ENCODE measurements at regions not wholly inside any gene's neighbourhood (a gene's known extent, or its start where the extent isn't known, plus 50 kb on each side); places are given as distances from the start of the nearest gene placed in this dataset.

DNA sequence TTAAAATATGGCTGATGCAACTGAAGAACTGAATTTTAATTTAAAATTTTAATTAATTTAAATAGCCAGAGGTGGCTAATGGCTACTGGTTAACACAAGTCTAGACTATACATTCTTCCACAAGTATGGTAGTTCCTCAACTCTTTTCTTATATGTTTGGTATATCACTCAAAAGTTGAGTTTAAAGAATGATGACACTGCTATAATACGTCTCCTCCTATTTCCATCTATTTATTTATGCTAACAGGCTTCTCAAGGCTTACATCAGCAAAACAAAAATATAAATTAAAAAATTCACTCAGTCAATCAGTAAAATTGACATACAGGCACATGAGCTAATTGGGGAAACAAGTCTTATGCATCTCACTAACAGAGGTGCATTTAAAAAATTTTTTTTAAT, 227.9 kb upstream of the PMFBP1 start:
- ChIA-PET POLR2A (no interaction called here), CTCF (interaction anchor here (0.6 to 2.8 kb wide), 29 partner anchors 8 to 1556 kb away, joined by 3 to 14 read pairs (median 4); no protein-coding TSS in a partner anchor)
- DNase-seq (ENCODE audit: extremely low spot score), result no peak
- TF ChIP-seq, protein P1, sequence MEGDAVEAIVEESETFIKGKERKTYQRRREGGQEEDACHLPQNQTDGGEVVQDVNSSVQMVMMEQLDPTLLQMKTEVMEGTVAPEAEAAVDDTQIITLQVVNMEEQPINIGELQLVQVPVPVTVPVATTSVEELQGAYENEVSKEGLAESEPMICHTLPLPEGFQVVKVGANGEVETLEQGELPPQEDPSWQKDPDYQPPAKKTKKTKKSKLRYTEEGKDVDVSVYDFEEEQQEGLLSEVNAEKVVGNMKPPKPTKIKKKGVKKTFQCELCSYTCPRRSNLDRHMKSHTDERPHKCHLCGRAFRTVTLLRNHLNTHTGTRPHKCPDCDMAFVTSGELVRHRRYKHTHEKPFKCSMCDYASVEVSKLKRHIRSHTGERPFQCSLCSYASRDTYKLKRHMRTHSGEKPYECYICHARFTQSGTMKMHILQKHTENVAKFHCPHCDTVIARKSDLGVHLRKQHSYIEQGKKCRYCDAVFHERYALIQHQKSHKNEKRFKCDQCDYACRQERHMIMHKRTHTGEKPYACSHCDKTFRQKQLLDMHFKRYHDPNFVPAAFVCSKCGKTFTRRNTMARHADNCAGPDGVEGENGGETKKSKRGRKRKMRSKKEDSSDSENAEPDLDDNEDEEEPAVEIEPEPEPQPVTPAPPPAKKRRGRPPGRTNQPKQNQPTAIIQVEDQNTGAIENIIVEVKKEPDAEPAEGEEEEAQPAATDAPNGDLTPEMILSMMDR (IDR thresholded peaks at IDR 0.05; ENCODE audit: control extremely low read depth, extremely low read depth, low read depth, missing control alignments), result no peak

DNA sequence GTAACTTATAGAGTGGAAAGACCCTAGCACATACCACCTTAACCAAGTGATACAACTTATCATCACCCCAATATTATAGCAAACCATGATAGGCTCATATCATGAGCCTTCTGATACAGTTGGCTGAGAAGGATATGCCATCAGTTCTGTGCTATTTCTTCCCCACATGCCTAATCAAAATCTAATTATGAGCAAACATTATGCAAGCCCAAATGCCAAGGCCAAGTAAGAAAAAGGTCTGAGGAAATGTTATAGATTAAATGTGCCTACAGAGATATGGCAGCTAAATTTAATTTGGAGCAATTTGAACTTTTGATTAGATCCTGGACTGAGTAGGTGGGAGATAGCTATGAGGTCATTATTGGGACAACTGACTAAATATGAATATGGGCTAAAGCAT, 225.9 kb upstream of the PMFBP1 start:
- TF ChIP-seq, protein P1 (IDR thresholded peaks at IDR 0.05; ENCODE audit: control extremely low read depth, extremely low read depth, low read depth, missing control alignments), result no peak
- ChIA-PET CTCF (interaction anchor here (1.0 to 2.8 kb wide), 3 partner anchors 8 to 105 kb away, joined by 3 to 8 read pairs (median 3); no protein-coding TSS in a partner anchor), POLR2A (no interaction called here)
- DNase-seq (ENCODE audit: extremely low spot score), result no peak

DNA sequence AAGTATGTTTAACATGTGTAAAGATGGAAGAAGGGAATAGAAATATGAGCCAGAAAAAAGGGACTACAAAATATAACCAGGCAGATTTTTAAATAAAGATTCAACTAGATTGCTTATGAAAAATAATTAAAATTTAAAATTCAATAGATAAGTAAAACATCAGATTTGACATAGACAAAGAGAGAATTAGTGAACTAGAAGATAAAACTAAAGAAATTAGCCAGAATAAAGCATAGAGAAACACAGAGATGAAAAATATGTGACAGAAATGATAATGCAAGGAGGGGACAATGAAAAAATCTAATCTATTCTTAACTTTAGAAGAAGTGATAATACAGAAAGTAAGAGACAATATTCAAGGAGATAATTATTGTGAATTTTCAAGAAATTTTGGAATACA, 222.6 kb upstream of the PMFBP1 start:
- TF ChIP-seq, protein P1 (IDR thresholded peaks at IDR 0.05; ENCODE audit: control extremely low read depth, extremely low read depth, low read depth, missing control alignments), result no peak
- DNase-seq (ENCODE audit: extremely low spot score), result no peak
- CTCF ChIA-PET, result no interaction called here
- POLR2A ChIA-PET, result no interaction called here

DNA sequence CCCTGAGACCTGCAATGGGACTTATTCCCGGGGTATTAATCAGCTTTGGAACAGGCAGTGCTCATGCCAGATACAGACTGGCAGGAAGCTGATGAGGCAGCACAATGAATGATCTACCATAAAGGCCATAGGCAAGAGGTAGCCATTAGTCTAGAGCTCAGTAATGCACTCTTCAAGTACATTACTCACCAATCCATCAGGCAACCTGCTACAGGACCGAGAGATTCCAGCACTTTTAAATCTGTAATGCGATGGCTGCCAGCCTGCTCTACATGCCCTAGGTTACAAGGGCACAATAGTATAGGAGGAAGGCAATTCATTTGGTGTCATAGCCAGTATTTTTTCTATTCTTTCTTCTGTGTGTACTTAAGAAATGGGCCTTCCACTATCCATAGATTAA, 217.8 kb upstream of the PMFBP1 start:
- CTCF ChIA-PET, result interaction anchor here (1.0 to 1.7 kb wide), 2 partner anchors 9 to 11 kb away, joined by 3 to 6 read pairs; no protein-coding TSS in a partner anchor
- no peak for DNase-seq (ENCODE audit: extremely low spot score)

DNA sequence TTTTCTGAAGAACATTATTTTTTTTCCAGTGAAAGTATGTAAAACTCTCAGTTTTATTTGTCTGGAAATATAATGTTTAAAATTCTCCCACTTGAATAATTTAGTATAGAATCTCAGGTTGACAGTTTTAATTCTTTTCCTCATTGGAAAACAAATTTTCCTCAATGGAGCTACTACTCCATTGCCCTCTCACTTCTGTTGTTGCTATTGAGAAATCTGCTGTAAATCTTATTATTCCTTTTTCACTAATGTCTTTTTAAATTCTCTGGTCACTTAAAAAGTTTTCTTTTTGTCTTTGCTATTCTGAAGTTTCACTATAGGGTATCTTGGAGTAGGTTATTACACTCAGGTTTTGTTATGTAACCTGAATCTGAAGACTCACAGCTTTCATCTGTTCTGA, 216.1 kb upstream of the PMFBP1 start:
- POLR2A ChIA-PET, result no interaction called here

More for the DNA sequence above, 217.8 kb upstream of the PMFBP1 start:
- TF ChIP-seq, protein P1 (IDR thresholded peaks at IDR 0.05; ENCODE audit: control extremely low read depth, extremely low read depth, low read depth, missing control alignments), result no peak
- POLR2A ChIA-PET, result no interaction called here

DNA sequence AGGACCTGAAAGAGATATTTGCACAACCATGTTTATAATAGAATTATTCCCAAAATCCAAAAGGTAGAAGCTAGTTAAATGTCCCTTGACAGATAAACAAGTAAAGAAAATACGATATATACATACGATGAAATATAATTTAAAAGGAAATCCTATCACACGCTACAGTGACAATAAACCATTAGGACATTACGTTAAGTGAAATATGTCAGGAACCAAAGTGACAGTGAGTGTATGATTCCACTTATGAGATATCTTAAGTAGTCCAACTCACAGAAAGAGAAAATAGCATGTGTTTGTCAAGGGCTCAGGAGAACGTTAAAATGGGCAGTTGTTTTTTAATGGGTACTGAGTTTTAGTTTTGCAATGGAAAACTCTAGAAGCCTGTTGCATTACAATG, 212.7 kb upstream of the PMFBP1 start:
- CTCF ChIA-PET, result no interaction called here
- POLR2A ChIA-PET, result no interaction called here
- TF ChIP-seq, protein P1 (IDR thresholded peaks at IDR 0.05; ENCODE audit: control extremely low read depth, extremely low read depth, low read depth, missing control alignments), result no peak
- DNase-seq (ENCODE audit: extremely low spot score), result no peak

More for the DNA sequence above, 216.1 kb upstream of the PMFBP1 start:
- DNase-seq (ENCODE audit: extremely low spot score), result no peak
- CTCF ChIA-PET, result interaction anchor here (0.9 to 1.5 kb wide), 5 partner anchors 10 to 263 kb away, joined by 3 to 6 read pairs (median 3); no protein-coding TSS in a partner anchor
- TF ChIP-seq, protein P1 (IDR thresholded peaks at IDR 0.05; ENCODE audit: control extremely low read depth, extremely low read depth, low read depth, missing control alignments), result no peak
